ENCODE measurements at regions not wholly inside any gene's neighbourhood (a gene's known extent, or its start where the extent isn't known, plus 50 kb on each side); places are given as distances from the start of the nearest gene placed in this dataset.

DNA sequence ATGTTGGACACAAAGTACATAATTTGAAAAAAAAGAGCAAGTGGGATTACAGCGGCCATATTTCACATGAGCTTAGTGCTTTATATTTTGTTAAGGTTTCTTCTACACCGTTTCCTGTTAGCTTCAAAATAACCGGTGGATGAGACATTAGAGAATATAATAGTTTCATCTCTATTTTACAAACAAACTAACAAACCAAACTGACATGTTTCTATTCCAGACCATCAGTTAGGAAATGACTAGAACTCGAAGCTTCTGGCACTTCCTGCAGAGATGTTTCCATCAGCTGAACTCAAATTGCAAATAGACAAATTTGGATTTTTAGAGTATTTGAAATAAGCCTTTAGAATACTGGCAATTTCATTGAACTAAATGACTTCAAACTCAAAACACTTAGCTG is 86.5 kb downstream of the MTRR start:
- DNase-seq: no peak

GRCh38 chr5:7957329-7957728 is 88.4 kb downstream of the MTRR start:
- DNase-seq: no peak

DNA sequence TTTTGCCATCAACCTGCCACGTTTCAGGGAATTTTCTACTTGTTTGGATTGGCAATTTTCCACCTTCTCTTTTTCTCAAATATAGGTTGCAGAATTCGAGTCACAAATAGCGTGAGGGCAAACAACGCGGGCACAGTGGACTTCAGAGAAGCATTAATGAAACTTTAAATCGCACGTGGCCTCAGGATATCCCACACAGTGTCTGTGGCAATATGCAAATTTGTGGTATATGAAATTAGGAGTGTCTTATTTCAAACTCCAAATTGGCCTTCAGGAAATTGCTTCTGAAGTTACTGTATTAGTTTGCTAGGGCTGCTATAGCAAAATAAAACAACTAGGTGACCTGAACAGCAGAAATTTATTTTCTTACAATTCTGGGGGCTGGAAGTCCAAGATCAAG is 91.2 kb downstream of the MTRR start:
- DNase-seq: no peak

DNA sequence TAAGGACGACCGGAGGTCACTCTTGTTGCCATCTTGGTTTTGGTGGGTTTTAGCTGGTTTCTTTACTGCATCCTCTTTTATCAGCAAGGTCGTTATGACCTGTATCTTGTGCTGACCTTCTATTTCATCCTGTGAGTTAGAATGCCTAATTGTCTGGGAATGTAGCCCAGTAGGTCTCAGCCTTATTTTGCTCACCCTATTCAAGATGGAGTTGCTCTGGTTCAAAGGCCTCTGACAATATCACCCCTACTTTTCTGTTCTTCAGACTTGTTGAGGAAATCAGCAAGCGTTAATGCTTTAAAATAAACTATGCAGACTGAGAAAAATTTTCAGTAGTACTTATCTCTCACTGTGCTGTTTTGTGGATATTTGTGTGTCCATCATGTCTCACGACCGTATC is 92.6 kb downstream of the MTRR start:
- DNase-seq: no peak

DNA sequence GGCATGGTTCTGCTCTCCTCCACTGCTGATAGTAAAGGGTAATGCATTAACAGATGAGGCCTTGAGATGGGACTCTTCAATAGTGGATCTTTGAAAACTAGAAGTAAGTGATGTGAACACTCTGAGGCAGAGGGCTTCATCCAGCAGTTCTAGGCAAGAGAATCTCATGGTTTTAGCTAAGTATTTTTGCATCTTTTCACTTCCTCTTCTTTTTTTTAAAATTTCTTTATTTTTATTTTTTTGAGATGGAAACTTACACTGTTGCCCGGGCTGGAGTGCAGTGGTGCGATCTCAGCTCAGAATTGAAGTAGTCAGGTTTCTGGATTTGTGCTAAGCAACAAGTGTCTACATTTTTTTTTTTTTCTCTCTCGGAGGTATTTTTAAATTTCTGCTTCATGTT is 101.9 kb downstream of the MTRR start:
- no peak for DNase-seq

- DNase-seq: no peak
Measured at GRCh38 chr5:7976411-7977190, 107.7 kb downstream of the MTRR start.

- DNase-seq: no peak
Measured at GRCh38 chr5:7978114-7978513, 109.2 kb downstream of the MTRR start.

DNA sequence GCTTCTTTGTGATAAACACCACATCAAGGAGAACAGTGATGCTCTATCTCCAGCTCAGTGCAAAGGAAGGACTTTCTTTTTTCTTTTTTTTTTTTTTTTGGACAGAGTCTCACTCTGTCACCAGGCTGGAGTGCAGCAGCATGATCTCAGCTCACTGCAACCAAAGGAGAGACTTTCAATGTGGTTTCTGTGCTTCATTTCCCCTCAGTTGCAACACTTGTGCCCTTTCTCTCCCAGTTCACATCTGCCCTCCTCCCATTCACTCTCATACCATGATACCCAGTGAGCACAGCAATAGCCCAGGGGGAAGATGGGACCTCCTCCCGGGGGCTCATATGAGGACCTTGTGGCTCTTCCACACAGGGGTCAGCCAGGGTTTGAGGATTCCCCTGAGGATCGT is 110.0 kb downstream of the MTRR start:
- DNase-seq: no peak

DNA sequence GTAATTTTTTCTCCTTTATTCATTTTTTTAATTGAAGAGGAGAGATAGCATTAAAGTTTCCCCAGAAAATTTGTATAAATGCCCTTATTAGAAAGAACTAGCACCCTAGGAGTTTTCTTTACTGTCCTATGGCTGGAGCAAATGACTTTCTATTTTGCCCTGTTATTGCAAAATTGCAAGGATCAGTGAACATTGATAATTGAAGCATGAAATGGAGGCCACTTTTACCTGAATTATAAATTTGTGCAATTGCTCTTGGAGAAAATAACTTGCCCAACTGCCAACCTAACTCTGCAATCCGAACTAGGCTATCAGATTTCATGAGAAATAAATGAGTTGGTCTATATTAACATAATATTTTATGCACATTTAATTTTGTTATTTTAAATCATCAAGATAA is 111.9 kb downstream of the MTRR start:
- no peak for DNase-seq

GRCh38 chr5:7983433-7983832 is 114.5 kb downstream of the MTRR start:
- DNase-seq: no peak

GRCh38 chr5:7991125-7991821 is 122.3 kb downstream of the MTRR start:
- no peak for DNase-seq

- DNase-seq: no peak
Measured at GRCh38 chr5:7995688-7996294, 126.8 kb downstream of the MTRR start.

GRCh38 chr5:8005416-8005815 is 136.5 kb downstream of the MTRR start:
- DNase-seq: no peak

DNA sequence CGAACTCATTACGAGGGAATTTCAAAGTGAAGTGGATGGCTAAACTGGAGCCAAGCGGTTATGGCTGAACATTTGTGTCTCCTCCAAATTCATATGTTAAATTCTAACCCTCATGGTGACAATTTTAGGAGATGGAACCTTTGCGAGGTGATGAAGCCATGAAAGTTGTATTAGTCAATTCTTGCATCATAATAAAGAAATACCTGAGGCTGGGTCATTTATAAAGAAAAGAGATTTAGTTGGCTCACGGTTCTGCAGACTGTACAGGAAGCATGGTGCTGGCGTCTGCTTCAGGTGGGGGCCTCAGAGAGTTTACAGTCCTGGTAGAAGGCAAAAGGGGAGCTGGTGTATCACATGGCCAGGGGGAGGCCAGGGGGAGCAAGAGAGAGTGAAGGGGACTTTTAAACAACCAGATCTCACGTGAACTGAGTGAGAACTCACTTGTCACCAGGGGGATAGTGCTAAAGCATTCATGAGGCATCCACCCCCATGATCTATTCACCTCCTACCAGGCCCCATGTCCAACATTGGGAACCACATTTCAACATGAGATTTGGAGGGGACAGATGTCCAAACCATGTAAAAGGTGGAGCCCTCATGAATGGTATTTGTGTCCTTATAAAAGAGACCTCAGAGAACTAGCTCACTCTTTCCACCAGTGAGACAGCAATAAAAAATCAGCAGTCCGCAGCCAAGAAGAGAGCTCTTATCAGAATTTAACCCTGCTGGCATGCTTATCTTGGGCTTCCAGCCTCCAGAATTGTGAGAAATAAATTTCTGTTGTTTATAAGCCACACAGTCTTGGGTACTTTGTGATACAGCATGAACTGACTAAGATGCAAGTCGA is 143.4 kb downstream of the MTRR start:
- DNase-seq: no peak

DNA sequence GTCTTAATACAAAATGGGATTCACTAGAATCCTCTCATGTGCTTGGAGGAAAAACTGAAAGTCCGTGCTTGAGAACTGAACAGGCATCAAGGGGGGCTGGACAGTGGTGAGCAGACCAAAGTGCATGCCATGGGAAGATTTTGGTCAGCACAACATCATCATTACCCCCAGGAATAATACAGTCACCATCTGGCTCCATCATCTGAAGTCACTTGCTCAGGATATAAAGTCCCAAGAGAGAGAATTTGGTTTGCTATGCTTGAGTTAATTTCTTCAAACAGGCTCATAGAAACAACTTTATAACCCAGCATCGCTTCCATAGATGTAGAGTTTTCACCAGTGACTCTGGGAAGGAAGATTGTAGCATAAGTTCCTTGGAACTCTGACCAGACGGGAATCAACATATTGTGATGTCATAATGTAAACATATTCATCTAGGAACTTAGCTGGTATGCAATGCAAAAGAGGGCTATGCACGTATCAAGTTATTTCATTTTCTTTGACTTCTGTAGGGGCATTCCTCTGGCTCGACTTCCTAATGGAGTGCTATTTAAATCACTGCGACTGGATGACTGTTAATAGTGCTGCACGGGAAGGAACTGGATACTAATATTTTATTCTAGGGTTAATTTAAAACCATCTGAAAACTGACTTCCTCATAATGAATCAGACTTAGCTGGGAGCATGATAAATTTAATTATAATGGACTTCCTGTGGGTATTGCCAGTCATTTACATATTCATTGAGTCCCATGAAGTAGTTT is 145.2 kb downstream of the MTRR start:
- no peak for DNase-seq

DNA sequence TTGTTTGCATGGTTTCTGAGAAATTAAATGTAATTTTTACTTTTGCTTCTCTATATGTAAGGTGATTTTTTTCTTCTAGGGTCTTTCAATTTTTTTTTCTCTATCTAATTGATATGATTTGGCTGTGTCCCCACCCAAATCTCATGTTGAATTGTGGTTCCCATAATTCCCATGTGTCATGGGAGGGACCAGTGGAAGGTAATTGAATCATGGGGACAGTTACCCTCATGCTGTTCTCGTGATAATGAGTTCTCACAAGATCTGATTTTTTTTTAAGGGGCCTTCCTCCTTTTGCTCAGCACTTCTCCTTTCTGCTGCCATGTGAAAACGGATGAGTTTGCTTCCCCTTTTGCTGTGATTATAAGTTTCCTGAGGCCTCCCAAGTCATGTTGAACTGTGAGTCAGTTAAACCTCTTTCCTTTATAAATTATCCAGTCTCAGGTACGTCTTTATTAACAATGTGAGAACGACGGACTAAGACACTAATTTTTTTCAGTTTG is 150.8 kb downstream of the MTRR start:
- no peak for DNase-seq

- no peak for DNase-seq
Measured at GRCh38 chr5:8020861-8021514, 152.0 kb downstream of the MTRR start.

DNA sequence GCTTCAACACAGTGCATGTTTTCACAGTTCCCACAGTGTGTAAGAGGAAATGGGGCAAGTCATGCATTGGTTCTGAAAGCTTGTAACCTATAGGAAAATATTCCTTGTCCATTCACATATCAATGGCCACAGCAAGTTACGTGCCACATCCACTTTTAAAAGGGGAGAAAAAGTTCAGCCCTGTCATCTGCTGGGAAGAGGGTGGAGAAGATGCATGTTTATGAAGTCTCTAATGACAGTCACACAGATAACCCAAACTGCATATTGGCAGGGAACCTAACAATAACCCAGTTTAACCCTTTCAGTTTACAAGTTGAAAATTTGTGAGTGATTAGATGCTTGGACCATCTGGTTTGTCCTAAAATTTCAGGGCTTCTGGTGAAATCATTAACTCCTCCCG is 159.3 kb downstream of the MTRR start:
- no peak for DNase-seq

DNA sequence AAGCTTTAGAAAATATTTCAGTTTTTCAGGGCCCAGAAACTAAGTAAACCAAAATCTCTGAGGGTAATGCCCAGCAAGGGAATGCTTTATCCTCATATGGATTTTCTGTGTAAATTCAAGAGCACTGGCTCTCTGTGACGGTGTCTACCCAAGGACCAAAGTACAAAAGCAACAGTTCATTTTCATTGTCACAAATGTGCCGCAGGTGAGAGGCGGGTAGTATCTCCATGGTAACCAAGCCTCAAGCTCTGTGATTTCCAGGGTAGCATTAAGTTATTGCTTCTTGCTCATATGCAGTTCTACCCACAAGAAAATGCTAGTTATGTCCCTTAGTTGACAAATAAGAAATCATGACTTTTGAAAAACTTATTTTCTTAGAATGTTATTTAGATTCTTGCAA is 164.3 kb downstream of the MTRR start:
- DNase-seq: no peak

DNA sequence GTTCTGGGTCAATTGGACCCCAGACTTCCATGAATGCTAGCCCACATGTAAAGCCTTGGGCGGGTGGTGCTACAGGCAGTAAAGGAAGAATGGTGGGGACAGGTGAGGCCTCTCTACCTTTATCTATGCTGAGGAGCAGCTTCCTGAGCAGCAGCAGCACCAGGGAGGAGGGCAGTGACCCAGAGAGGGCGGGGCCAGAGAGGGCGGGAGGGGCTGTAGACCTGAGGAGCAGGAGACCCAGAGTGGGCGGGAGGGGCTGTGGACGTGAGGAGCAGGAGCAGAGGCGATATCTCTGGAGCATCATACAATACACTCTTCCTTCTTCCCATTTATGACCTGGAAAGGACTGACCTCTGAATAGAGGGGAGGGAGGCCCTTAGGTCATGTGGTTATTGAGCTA is 165.9 kb downstream of the MTRR start:
- no peak for DNase-seq

DNA sequence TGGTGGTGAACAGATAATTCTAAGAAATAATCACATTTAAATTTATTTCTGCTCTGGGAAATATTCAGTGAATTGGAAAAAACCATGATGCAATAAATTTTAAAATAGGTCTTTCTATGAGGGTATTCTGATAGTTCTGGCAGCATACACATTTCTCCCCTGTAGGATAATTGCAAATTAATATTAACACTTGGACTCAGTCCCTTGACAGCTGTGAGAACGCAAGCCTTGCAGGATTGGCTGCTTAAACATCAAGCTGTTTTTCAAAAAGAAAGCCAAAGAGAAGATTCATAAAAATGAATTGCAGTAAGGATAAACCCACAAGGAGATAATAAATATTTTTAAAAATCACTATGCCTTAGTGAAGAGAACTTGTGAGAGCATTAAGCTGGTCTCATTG is 180.0 kb downstream of the MTRR start:
- DNase-seq: no peak
